AG04450 (cell line): ENCODE measurements at regions not wholly inside any gene's neighbourhood (a gene's known extent, or its start where the extent isn't known, plus 50 kb on each side); places are given as distances from the start of the nearest gene placed in this dataset.

Experiments used
- CTCF ChIA-PET: fragments of 300-600, 350-600 bp; formaldehyde crosslinking; extraction: SDS; loops from one replicate; lab custom pipeline; 2022; ENCODE audit warnings: antibody characterized with exemption, inconsistent platforms; lab: Charles Lee
- POLR2A ChIA-PET: fragments of 350-600 bp; formaldehyde crosslinking; extraction: SDS; loops from one replicate; lab custom pipeline; 2021; ENCODE audit warnings: antibody characterized with exemption, inconsistent platforms; lab: Yijun Ruan, JAX
- DNase-seq: peaks from one replicate; pipeline ENCODE4 v3.0.0-alpha.2; 2011; ENCODE audit warnings: low read depth, low spot score
- H3K27ac ChIP-seq: one replicate; pipeline ENCODE4 v1.5.1; 2012; ENCODE audit warnings: low read depth, low read length, control low read depth
- H3K27me3 ChIP-seq: one replicate; pipeline ENCODE4 v1.6.0; 2012; ENCODE audit warnings: low read length; ENCODE audit not compliant: control insufficient read depth, insufficient read depth
- H3K4me3 ChIP-seq: 2 replicates; pipeline ENCODE4 v1.5.1; 2011; ENCODE audit warnings: mild to moderate bottlenecking, low read depth, low read length, control low read depth
- H3K9me3 ChIP-seq: 2 replicates; pipeline ENCODE4 v1.5.1; 2012; ENCODE audit warnings: low read length; ENCODE audit not compliant: control insufficient read depth, insufficient read depth
- TF ChIP-seq, protein P1 (sequence below): IDR thresholded peaks from 2 replicates; pipeline ENCODE4 v1.5.1; 2011; ENCODE audit warnings: low read depth, low read length, control low read depth, inconsistent platforms

DNA sequence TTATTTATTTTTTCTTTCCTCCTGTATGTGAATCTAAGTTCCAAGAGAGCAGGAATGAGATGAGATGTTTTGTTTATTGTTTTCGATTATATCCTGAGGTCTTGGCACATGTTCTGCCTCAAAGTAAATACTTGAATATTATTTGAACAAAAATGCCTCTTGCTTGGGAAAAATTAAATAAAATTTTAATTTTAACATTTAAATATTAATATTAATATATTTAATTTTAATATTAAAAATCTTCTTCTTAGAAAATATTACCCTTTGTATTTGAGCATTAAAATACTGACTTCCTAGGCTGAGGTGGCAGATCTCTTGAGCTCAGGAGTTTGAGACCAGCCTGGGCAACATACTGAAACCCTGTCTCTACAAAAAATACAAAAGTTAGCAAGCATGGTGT lies 123.4 kb upstream of the SEMA3D start:
- ChIA-PET POLR2A (no interaction called here), CTCF (no interaction called here)
- Histone ChIP-seq H3K4me3 (no peak overlapping the region), H3K27ac (no peak overlapping the region), H3K9me3 (no peaks in the 10 kb centered on the region), H3K27me3 (no peaks in the 10 kb centered on the region)
- no peak for DNase-seq
- TF ChIP-seq, protein P1, sequence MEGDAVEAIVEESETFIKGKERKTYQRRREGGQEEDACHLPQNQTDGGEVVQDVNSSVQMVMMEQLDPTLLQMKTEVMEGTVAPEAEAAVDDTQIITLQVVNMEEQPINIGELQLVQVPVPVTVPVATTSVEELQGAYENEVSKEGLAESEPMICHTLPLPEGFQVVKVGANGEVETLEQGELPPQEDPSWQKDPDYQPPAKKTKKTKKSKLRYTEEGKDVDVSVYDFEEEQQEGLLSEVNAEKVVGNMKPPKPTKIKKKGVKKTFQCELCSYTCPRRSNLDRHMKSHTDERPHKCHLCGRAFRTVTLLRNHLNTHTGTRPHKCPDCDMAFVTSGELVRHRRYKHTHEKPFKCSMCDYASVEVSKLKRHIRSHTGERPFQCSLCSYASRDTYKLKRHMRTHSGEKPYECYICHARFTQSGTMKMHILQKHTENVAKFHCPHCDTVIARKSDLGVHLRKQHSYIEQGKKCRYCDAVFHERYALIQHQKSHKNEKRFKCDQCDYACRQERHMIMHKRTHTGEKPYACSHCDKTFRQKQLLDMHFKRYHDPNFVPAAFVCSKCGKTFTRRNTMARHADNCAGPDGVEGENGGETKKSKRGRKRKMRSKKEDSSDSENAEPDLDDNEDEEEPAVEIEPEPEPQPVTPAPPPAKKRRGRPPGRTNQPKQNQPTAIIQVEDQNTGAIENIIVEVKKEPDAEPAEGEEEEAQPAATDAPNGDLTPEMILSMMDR = no peak

GRCh38 chr7:85306115-85306514 lies 119.3 kb upstream of the SEMA3D start:
- DNase-seq = no peak
- no peak overlapping the region for H3K27ac ChIP-seq
- no peaks in the 10 kb centered on the region for H3K9me3 ChIP-seq
- no peak overlapping the region for H3K4me3 ChIP-seq
- TF ChIP-seq, protein P1 = no peak
- no peaks in the 10 kb centered on the region for H3K27me3 ChIP-seq
- CTCF ChIA-PET = interaction anchor here (0.6 kb wide), 1 partner anchor 15 kb away, joined by 3 read pairs; no protein-coding TSS in a partner anchor
- POLR2A ChIA-PET = no interaction called here

DNA sequence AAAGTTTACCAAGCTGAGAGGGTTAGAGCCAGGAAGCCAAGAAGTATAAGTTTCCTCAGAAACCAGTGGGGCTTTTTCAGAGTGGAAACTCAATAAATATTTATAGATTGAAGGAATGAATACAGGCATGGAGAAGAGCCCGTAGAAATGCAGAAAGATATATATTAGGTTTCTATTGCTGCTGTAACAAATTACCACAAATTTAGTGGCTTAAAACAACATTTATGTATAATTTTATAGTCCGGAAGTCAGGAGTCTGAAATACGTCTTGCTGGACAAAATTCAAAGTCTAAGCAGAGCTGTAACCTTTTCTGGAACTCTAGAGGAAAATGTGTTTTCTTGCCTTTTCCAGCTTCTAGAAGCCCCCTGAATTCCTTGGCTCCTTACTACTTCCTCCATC lies 107.3 kb upstream of the SEMA3D start:
- POLR2A ChIA-PET = no interaction called here
- TF ChIP-seq, protein P1 = no peak
- Histone ChIP-seq H3K4me3 (no peak overlapping the region), H3K9me3 (no peaks in the 10 kb centered on the region), H3K27me3 (no peaks in the 10 kb centered on the region), H3K27ac (no peak overlapping the region)
- no peak for DNase-seq
- CTCF ChIA-PET = no interaction called here

DNA sequence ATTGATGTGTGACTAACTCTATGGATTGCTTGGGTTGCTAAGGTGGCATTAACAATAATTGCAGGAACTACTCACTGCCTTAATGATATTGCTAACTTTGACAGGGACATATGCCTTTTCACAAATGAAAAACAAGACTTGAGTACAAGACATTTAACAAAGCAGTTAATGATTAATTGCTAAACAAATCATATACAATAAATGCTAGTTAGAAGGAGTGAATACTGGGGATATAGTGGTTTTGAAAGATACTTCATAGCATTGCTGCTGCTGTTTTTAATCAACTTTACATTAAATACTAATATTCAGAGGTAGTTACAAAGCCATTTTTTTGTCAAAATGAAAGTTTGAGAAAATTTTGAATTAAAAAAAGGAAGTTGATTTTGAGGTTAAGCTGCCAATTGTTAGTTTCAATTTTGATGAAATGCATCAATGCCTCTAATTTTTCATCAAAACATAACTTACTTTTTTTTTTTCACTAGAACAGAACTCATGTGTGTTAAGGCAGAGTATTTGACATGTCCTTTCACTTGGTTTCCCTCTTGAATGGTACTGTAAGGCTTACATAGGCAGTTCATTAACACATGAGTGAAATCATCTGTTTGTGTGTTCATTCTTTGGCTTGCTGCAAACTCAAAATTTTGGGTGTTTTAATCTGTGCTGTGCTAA lies 106.2 kb upstream of the SEMA3D start:
- no peak for DNase-seq

DNA sequence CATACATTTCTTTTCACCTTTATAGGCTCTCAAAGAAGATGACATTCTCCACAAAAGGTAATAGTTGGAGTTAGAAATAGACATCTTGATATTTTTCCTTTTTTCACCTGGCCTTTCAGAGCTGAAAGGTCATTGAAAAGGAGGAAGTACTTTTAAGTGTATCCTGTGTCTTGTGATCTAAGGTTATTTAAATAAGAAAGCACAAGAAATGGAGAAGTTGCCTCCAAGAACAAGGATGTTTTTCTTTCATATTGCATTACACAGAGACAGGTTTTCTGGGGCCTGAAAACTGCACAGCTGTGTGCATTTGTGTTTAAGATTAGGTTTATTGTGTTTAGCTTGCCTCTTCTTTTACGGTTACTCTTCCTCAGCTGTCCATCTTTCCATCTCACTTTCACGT lies 103.4 kb upstream of the SEMA3D start:
- TF ChIP-seq, protein P1 = no peak
- ChIA-PET CTCF (interaction anchor here (2.1 kb wide), 1 partner anchor 259 kb away, joined by 5 read pairs; no protein-coding TSS in a partner anchor), POLR2A (no interaction called here)
- no peak overlapping the region for H3K27ac ChIP-seq
- H3K4me3 ChIP-seq = no peak overlapping the region
- no peak for DNase-seq
- no peaks in the 10 kb centered on the region for H3K27me3 ChIP-seq
- no peaks in the 10 kb centered on the region for H3K9me3 ChIP-seq

More for the DNA sequence above, 106.2 kb upstream of the SEMA3D start:
- POLR2A ChIA-PET = no interaction called here
- Histone ChIP-seq H3K4me3 (no peak overlapping the region), H3K9me3 (no peaks in the 10 kb centered on the region), H3K27me3 (no peaks in the 10 kb centered on the region), H3K27ac (no peak overlapping the region)
- TF ChIP-seq, protein P1 = no peak
- CTCF ChIA-PET = interaction anchor here (1.1 kb wide), 1 partner anchor 19 kb away, joined by 3 read pairs; no protein-coding TSS in a partner anchor
